SK-N-MC (cell line): ENCODE measurements at regions not wholly inside any gene's neighbourhood (a gene's known extent, or its start where the extent isn't known, plus 50 kb on each side); places are given as distances from the start of the nearest gene placed in this dataset.

Experiments
- EZH2 ChIP-seq: fragments of 200-600 bp; sonication (generic); IDR thresholded peaks from one replicate; pipeline ENCODE4 v1.6.1; 2017; ENCODE audit warnings: antibody characterized with exemption
- FOXP2 ChIP-seq: optimal IDR thresholded peaks from 2 replicates; pipeline ENCODE3; 2011; ENCODE audit warnings: mild to moderate bottlenecking, moderate library complexity; ENCODE audit not compliant: insufficient read depth; ENCODE audit errors: extremely low read length, control extremely low read depth
- POLR2AphosphoS5 ChIP-seq: IDR thresholded peaks from 2 replicates; pipeline ENCODE4 v1.6.1; 2012; ENCODE audit warnings: mild to moderate bottlenecking, low read depth, low read length, borderline replicate concordance

- TF ChIP-seq EZH2, result no peak
- no peak for TF ChIP-seq POLR2AphosphoS5
- no peak for TF ChIP-seq FOXP2
Measured at GRCh38 chr7:16260236-16260728, 161.1 kb downstream of the CRPPA start.
